ENCODE measurements at regions not wholly inside any gene's neighbourhood (a gene's known extent, or its start where the extent isn't known, plus 50 kb on each side); places are given as distances from the start of the nearest gene placed in this dataset.
"Not testable (repeated sequence)": the region's sequence is repeated elsewhere in the genome, so short reads cannot be mapped to it uniquely, and the experiment has no call there.

GRCh38 chr9:135343837-135344522, 135.6 kb upstream of the PPP1R26 start:
- DNase-seq = peak; percentile 39

- no peak for DNase-seq
Observed at GRCh38 chr9:135344523-135344901, 135.1 kb upstream of the PPP1R26 start.

- DNase-seq = no peak
Observed at GRCh38 chr9:135344915-135345500, 134.6 kb upstream of the PPP1R26 start.

GRCh38 chr9:135345775-135346433, 133.7 kb upstream of the PPP1R26 start:
- no peak for DNase-seq

GRCh38 chr9:135346438-135347050, 133.0 kb upstream of the PPP1R26 start:
- DNase-seq = no peak

- DNase-seq = no peak
Observed at GRCh38 chr9:135347461-135347860, 132.1 kb upstream of the PPP1R26 start.

- DNase-seq = no peak
Observed at GRCh38 chr9:135348076-135348787, 131.3 kb upstream of the PPP1R26 start.

GRCh38 chr9:135348788-135349150, 130.8 kb upstream of the PPP1R26 start:
- no peak for DNase-seq

DNA sequence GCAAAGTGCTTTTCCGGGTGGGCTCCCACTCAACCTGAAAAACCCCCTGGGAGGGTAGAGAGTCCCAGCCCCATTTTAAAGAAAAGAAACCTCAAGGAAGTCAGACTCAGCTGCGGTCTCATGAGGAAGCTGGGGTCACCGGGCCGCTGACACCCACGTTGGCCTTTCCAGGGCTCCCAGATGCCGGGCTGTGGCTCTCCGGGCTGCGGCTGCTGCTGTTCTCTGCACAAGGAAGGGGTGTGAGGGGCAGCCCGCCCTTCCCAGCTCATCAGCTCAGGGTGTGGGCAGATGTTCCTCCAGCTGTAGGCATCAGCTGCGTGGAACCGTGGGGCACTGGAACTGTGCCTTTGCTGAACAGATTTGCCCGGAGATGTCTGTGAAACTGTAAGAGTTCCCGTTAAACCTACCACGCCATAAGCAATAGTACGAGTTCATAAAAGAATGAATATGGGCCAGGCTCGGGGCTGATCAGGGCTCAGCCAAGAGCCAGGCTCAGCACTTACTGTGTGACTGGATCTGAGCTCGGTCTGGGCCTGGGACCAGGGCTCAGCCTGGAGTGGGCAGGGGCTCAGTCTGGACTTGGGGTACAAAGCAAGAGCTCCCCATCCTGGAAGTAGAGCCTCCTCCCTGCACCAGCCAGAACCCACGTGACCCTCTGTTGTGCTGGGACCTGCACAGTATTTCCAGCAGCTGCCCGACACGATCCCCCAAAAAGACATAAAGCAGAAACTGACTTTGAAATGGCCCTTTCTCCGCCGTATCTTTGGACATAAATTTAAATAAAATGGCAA, 130.2 kb upstream of the PPP1R26 start:
- DNase-seq = no peak

DNA sequence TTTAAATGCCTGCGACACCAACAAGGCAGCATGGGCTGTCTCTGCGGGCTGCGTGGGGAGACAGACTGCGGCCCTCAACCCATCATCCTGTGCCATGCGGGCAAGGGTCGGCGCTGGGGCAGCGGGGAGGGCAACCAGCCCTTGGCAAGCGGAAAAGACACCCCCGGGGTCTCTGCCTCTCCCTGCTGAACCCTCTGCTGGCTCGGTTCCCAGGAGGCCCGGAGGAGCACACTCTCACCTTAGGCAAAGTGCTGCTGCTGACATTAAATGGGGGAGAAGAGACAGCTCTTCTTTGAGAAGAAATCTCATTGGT, 129.6 kb upstream of the PPP1R26 start:
- no peak for DNase-seq

GRCh38 chr9:135353935-135354334, 125.6 kb upstream of the PPP1R26 start:
- DNase-seq = no peak

GRCh38 chr9:135355521-135356011, 124.0 kb upstream of the PPP1R26 start:
- DNase-seq = no peak

- no peak for DNase-seq
Observed at GRCh38 chr9:135356021-135356420, 123.6 kb upstream of the PPP1R26 start.

- no peak for DNase-seq
Observed at GRCh38 chr9:135356796-135357195, 122.8 kb upstream of the PPP1R26 start.

DNA sequence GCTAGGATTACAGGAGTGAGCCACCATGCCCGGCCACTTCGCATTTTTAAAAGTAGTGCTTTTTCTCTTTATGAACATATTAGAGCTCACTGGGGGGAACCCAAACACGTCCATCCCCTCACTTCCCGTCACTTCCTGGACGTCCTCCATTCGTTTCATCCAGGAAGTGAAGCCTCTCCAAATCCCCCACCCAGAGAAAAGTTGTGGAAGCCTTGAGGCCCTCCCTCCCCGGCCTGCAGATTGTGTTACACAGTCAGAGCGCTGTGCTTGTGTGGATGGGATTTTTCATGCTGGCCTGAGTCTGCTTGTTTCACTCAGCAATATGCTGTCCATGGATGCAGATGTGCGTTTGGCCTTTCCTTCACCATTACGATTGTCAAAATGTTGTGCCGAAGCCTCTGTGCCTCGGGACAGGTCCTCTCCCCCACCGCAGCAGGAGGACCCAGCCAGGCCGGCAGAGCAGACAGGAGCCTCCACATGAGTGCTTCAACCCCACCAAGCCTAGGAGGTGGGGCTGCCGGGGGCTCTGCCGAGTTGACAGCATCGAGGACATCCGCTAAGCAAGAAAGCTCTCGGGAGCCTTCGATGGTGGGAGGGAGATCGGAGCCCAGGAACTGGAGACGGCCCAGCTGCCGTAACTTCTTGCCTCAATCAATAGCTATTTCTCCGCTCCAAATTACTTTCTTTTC, 121.6 kb upstream of the PPP1R26 start:
- DNase-seq = no peak

- DNase-seq = no peak
Observed at GRCh38 chr9:135358552-135358940, 121.0 kb upstream of the PPP1R26 start.

- no peak for DNase-seq
Observed at GRCh38 chr9:135359764-135360163, 119.8 kb upstream of the PPP1R26 start.

GRCh38 chr9:135360617-135361016, 119.0 kb upstream of the PPP1R26 start:
- DNase-seq = no peak

GRCh38 chr9:135361668-135362067, 117.9 kb upstream of the PPP1R26 start:
- DNase-seq = not testable (repeated sequence)

DNA sequence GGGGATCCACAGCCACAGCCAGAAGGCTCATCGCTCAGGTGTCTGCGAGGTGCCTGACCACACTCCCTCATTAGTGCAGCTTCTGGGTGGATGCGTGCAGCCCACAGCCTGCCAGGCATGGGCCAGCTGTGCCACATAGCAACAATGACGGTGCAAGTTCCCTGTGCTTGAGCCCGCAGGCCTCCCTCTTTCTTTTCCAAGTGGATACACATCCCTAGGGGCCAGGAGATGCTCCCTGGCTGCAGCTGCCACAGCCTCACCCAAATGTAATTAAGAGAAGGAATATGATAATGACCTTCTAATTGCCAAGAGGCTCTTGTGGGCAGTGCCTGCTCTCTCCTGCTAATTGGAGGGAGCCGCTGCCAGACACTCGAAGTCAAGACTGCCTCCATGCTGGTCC, 116.0 kb upstream of the PPP1R26 start:
- no peak for DNase-seq

DNA sequence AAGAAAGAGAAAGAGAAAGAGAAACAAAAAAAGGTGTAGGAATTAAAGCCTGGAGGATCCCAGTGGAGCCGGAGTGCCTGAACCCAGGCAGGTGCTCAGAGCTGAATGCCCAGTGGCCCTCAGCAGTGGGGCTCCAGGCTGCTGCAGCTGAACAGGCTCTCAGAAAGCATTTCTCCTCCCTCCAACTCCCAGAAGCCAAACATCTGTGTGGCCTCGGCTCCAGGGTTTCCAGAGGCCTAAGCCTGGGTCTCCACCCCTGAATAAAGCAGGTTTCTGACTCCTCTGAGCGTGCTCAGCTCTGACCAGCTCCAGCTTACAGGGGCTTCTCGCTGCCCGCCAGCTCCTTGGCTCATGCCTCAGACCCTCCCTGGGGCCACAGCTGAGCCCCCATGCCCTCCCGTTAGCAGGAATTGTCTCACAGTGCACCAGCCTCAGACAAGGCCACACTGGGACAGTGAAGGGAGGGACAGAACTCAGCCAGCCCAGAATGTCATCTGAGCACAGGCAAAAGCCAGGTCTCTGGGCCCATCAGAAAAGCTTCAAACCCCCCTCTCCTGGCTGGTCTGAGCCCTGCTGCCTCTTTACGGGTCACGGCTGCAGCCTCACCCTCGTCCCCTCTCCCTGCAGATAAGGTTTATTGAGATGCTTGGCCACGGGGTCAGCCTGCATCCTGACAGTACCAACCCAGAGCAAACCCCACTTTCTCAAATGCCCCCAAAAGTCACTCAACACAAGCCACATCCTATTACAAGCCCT, 114.4 kb upstream of the PPP1R26 start:
- no peak for DNase-seq

All from activated naive CD4-positive, alpha-beta T cell treated with anti-CD3 and anti-CD28 coated beads, Interleukin-2, amount 50 U/mL, for 16 hours (primary cell).